ENCODE measurements at regions not wholly inside any gene's neighbourhood (a gene's known extent, or its start where the extent isn't known, plus 50 kb on each side); places are given as distances from the start of the nearest gene placed in this dataset.

- no peak for TF ChIP-seq CTCF (conservative IDR thresholded peaks at IDR 0.05; ENCODE audit: low read depth)
- no peak overlapping the region; the same call in 1 of the 2 replicates for H3K27ac ChIP-seq
- ChIA-PET POLR2A (ENCODE audit: low non-redundant PET) (interaction anchor here (0.6 kb wide), 1 partner anchor 12 kb away, joined by 3 read pairs; no protein-coding TSS in a partner anchor), CTCF (interaction anchor here (0.6 to 1.5 kb wide), 4 partner anchors 9 to 566 kb away, joined by 3 to 5 read pairs (median 4); no protein-coding TSS in a partner anchor)
- DNase-seq (ENCODE audit: low spot score), result no peak
Observed at GRCh38 chr9:108662091-108662875, 193.5 kb downstream of the ACTL7B start.

- no peak for DNase-seq (ENCODE audit: low spot score)
- TF ChIP-seq CTCF (conservative IDR thresholded peaks at IDR 0.05; ENCODE audit: low read depth), result no peak
- ChIA-PET CTCF (no interaction called here), POLR2A (ENCODE audit: low non-redundant PET) (no interaction called here)
- no peak overlapping the region for H3K27ac ChIP-seq
Observed at GRCh38 chr9:108656566-108656965, 199.2 kb downstream of the ACTL7B start.

- POLR2A ChIA-PET (ENCODE audit: low non-redundant PET), result no interaction called here
- no peak overlapping the region for H3K27ac ChIP-seq
- CTCF ChIA-PET, result interaction anchor here (0.6 kb wide), 2 partner anchors 53 to 375 kb away, joined by 3 to 4 read pairs; no protein-coding TSS in a partner anchor
- DNase-seq (ENCODE audit: low spot score), result no peak
- TF ChIP-seq CTCF (conservative IDR thresholded peaks at IDR 0.05; ENCODE audit: low read depth), result no peak
Observed at GRCh38 chr9:108655818-108656217, 200.0 kb downstream of the ACTL7B start.

- H3K27ac ChIP-seq, result no peak overlapping the region
- no peak for DNase-seq (ENCODE audit: low spot score)
- CTCF ChIA-PET, result interaction anchor here (0.6 to 0.9 kb wide), 2 partner anchors 418 to 892 kb away, joined by 3 read pairs; no protein-coding TSS in a partner anchor
- no peak for TF ChIP-seq CTCF (conservative IDR thresholded peaks at IDR 0.05; ENCODE audit: low read depth)
- POLR2A ChIA-PET (ENCODE audit: low non-redundant PET), result no interaction called here
Observed at GRCh38 chr9:108654566-108654965, 201.2 kb downstream of the ACTL7B start.

GRCh38 chr9:108652851-108653250, 202.9 kb downstream of the ACTL7B start:
- no peak for TF ChIP-seq CTCF (conservative IDR thresholded peaks at IDR 0.05; ENCODE audit: low read depth)
- no peak for DNase-seq (ENCODE audit: low spot score)
- H3K27ac ChIP-seq, result no peak overlapping the region
- ChIA-PET POLR2A (ENCODE audit: low non-redundant PET) (no interaction called here), CTCF (interaction anchor here (0.6 kb wide), 1 partner anchor 395 kb away, joined by 3 read pairs; no protein-coding TSS in a partner anchor)

- H3K27ac ChIP-seq, result no peak overlapping the region
- DNase-seq (ENCODE audit: low spot score), result no peak
- TF ChIP-seq CTCF (conservative IDR thresholded peaks at IDR 0.05; ENCODE audit: low read depth), result no peak
- POLR2A ChIA-PET (ENCODE audit: low non-redundant PET), result interaction anchor here (0.7 kb wide), 1 partner anchor 11 kb away, joined by 3 read pairs; no protein-coding TSS in a partner anchor
- CTCF ChIA-PET, result no interaction called here
Observed at GRCh38 chr9:108650826-108651225, 205.0 kb downstream of the ACTL7B start.
